ENCODE measurements at regions not wholly inside any gene's neighbourhood (a gene's known extent, or its start where the extent isn't known, plus 50 kb on each side); places are given as distances from the start of the nearest gene placed in this dataset.

GRCh38 chr6:98014442-98015201, 731.6 kb upstream of the MMS22L start:
- TF ChIP-seq CTCF (IDR thresholded peaks at IDR 0.05) = no peak
- no peak for TF ChIP-seq POLR2A (IDR thresholded peaks at IDR 0.05)
